ENCODE measurements at regions not wholly inside any gene's neighbourhood (a gene's known extent, or its start where the extent isn't known, plus 50 kb on each side); places are given as distances from the start of the nearest gene placed in this dataset.

- peak; percentile 91 for FAIRE-seq
Measured at GRCh38 chr6:144585217-144585814, 300.2 kb downstream of the UTRN start.

- no peak for FAIRE-seq
Measured at GRCh38 chr6:144586986-144587385, 301.9 kb downstream of the UTRN start.

GRCh38 chr6:144588697-144589325 lies 303.7 kb downstream of the UTRN start:
- FAIRE-seq, result no peak

GRCh38 chr6:144590532-144590931 lies 305.4 kb downstream of the UTRN start:
- FAIRE-seq, result no peak

GRCh38 chr6:144593392-144593791 lies 308.3 kb downstream of the UTRN start:
- FAIRE-seq, result no peak

GRCh38 chr6:144594585-144594984 lies 309.4 kb downstream of the UTRN start:
- no peak for FAIRE-seq

GRCh38 chr6:144595266-144595665 lies 310.1 kb downstream of the UTRN start:
- FAIRE-seq, result no peak

- no peak for FAIRE-seq
Measured at GRCh38 chr6:144597511-144597910, 312.4 kb downstream of the UTRN start.

- no peak for FAIRE-seq
Measured at GRCh38 chr6:144599615-144600014, 314.5 kb downstream of the UTRN start.

GRCh38 chr6:144601221-144601620 lies 316.1 kb downstream of the UTRN start:
- no peak for FAIRE-seq

- FAIRE-seq, result no peak
Measured at GRCh38 chr6:144602523-144603180, 317.5 kb downstream of the UTRN start.

GRCh38 chr6:144606083-144606482 lies 320.9 kb downstream of the UTRN start:
- FAIRE-seq, result no peak

GRCh38 chr6:144607998-144608735 lies 323.0 kb downstream of the UTRN start:
- no peak for FAIRE-seq

- no peak for FAIRE-seq
Measured at GRCh38 chr6:144612811-144613210, 327.7 kb downstream of the UTRN start.

- FAIRE-seq, result no peak
Measured at GRCh38 chr6:144613859-144614258, 328.7 kb downstream of the UTRN start.

GRCh38 chr6:144615870-144616269 lies 330.7 kb downstream of the UTRN start:
- FAIRE-seq, result no peak

- no peak for FAIRE-seq
Measured at GRCh38 chr6:144617191-144617590, 332.1 kb downstream of the UTRN start.

GRCh38 chr6:144617708-144618107 lies 332.6 kb downstream of the UTRN start:
- no peak for FAIRE-seq

GRCh38 chr6:144619966-144620365 lies 334.8 kb downstream of the UTRN start:
- no peak for FAIRE-seq

GRCh38 chr6:144621332-144621731 lies 336.2 kb downstream of the UTRN start:
- FAIRE-seq, result no peak

- FAIRE-seq, result no peak
Measured at GRCh38 chr6:144624246-144624645, 339.1 kb downstream of the UTRN start.

- no peak for FAIRE-seq
Measured at GRCh38 chr6:144624716-144625115, 339.6 kb downstream of the UTRN start.

- no peak for FAIRE-seq
Measured at GRCh38 chr6:144630857-144631256, 345.7 kb downstream of the UTRN start.

GRCh38 chr6:144632266-144632665 lies 347.1 kb downstream of the UTRN start:
- no peak for FAIRE-seq
